ENCODE measurements at regions not wholly inside any gene's neighbourhood (a gene's known extent, or its start where the extent isn't known, plus 50 kb on each side); places are given as distances from the start of the nearest gene placed in this dataset.
"Not testable (repeated sequence)": the region's sequence is repeated elsewhere in the genome, so short reads cannot be mapped to it uniquely, and the experiment has no call there.

- no peak overlapping the region for H3K4me3 Mint-ChIP-seq (ENCODE audit: unreplicated experiment)
- no peaks in the 10 kb centered on the region for H3K4me1 Mint-ChIP-seq (ENCODE audit: low read depth, unreplicated experiment)
- H3K27ac Mint-ChIP-seq (ENCODE audit: unreplicated experiment): no peak overlapping the region
- H3K9me3 Mint-ChIP-seq (ENCODE audit: unreplicated experiment): peaks cover 5% of the 10 kb centered on the region
- no peaks in the 10 kb centered on the region for H3K27me3 Mint-ChIP-seq (ENCODE audit: unreplicated experiment)
- peaks cover 22% of the 10 kb centered on the region for H3K36me3 Mint-ChIP-seq (ENCODE audit: unreplicated experiment)
- DNase-seq: no peak
- TF ChIP-seq, protein P1, sequence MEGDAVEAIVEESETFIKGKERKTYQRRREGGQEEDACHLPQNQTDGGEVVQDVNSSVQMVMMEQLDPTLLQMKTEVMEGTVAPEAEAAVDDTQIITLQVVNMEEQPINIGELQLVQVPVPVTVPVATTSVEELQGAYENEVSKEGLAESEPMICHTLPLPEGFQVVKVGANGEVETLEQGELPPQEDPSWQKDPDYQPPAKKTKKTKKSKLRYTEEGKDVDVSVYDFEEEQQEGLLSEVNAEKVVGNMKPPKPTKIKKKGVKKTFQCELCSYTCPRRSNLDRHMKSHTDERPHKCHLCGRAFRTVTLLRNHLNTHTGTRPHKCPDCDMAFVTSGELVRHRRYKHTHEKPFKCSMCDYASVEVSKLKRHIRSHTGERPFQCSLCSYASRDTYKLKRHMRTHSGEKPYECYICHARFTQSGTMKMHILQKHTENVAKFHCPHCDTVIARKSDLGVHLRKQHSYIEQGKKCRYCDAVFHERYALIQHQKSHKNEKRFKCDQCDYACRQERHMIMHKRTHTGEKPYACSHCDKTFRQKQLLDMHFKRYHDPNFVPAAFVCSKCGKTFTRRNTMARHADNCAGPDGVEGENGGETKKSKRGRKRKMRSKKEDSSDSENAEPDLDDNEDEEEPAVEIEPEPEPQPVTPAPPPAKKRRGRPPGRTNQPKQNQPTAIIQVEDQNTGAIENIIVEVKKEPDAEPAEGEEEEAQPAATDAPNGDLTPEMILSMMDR (IDR thresholded peaks at IDR 0.05; ENCODE audit: partially characterized antibody, unreplicated experiment): no peak
Measured at GRCh38 chr1:60849401-60849800, 233.0 kb upstream of the NFIA start.

DNA sequence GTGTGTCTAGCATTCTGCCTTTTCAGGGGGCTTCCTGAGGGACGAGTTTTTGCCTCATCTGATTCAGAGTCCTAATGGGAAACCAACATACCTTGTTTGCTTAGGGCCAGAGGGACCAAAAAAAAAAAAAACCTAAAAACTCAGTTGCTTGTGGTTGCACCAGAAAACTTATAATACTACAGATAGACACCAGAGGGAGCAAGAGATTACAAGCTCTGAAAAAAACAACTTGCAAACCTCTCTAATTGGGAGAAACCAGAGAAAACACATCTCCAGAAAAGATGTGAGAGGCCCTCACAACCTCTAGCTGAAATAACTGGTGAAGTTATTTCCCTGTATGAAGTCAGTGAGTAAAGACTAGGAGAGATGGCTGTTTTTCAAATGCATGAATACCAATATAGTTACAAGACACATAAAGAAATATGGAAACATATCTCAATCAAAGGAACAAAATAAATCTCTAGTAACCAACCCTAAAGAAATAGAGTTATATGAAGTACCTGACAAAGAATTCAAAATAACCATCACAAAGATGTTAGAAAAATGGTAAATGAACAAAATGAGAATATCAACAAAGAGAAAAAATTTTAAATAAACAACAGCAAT, 233.7 kb upstream of the NFIA start:
- H3K4me3 Mint-ChIP-seq (ENCODE audit: unreplicated experiment): no peak overlapping the region
- DNase-seq: no peak
- H3K9me3 Mint-ChIP-seq (ENCODE audit: unreplicated experiment): peaks cover 7% of the 10 kb centered on the region
- no peaks in the 10 kb centered on the region for H3K4me1 Mint-ChIP-seq (ENCODE audit: low read depth, unreplicated experiment)
- TF ChIP-seq, protein P1 (IDR thresholded peaks at IDR 0.05; ENCODE audit: partially characterized antibody, unreplicated experiment): peak; percentile 75
- peaks cover 22% of the 10 kb centered on the region for H3K36me3 Mint-ChIP-seq (ENCODE audit: unreplicated experiment)
- H3K27me3 Mint-ChIP-seq (ENCODE audit: unreplicated experiment): no peaks in the 10 kb centered on the region
- no peak overlapping the region for H3K27ac Mint-ChIP-seq (ENCODE audit: unreplicated experiment)

DNA sequence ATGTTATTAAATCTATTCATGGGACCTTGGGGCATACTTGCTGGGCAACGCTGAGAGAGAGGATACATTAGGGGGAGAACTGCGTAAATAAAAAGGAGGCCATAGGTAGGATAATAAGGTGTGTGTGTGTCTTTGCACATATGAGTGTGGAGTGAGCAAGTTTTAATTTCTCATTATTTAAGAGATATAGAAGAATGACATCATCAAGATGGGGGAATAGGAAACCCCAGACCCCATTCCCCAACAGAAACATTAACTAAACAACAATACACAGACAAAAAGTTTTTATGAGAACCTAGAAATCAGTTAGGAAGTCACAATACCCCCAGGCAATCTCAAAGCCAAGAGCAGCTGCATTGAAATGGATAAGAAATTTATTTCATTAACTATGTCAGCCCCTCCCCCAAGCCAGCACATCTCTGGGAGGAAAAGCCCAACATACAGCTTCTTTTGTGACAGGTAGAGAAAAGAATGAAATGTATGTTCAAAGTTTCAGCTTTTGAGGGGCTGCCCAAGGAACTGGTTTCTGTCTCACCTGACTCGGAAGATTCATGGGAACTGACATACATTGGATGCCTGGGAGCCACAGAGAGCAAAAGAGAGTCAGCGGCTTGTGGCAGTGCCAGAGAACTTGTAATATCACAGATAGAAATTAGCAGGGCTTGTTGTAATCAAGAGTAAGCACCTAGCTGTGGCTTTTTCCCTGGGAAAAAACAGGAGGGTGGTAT, 234.3 kb upstream of the NFIA start:
- Mint-ChIP-seq H3K9me3 (ENCODE audit: unreplicated experiment) (peaks cover 7% of the 10 kb centered on the region), H3K4me3 (ENCODE audit: unreplicated experiment) (no peak overlapping the region), H3K4me1 (ENCODE audit: low read depth, unreplicated experiment) (no peaks in the 10 kb centered on the region), H3K27me3 (ENCODE audit: unreplicated experiment) (no peaks in the 10 kb centered on the region), H3K27ac (ENCODE audit: unreplicated experiment) (peak overlapping the region; percentile 34), H3K36me3 (ENCODE audit: unreplicated experiment) (peaks cover 22% of the 10 kb centered on the region)
- DNase-seq: no peak
- TF ChIP-seq, protein P1 (IDR thresholded peaks at IDR 0.05; ENCODE audit: partially characterized antibody, unreplicated experiment): no peak

GRCh38 chr1:60847391-60847790, 235.0 kb upstream of the NFIA start:
- Mint-ChIP-seq H3K27me3 (ENCODE audit: unreplicated experiment) (no peaks in the 10 kb centered on the region), H3K4me1 (ENCODE audit: low read depth, unreplicated experiment) (no peaks in the 10 kb centered on the region), H3K36me3 (ENCODE audit: unreplicated experiment) (peaks cover 22% of the 10 kb centered on the region), H3K4me3 (ENCODE audit: unreplicated experiment) (no peak overlapping the region), H3K9me3 (ENCODE audit: unreplicated experiment) (peaks cover 7% of the 10 kb centered on the region), H3K27ac (ENCODE audit: unreplicated experiment) (no peak overlapping the region)
- no peak for DNase-seq
- TF ChIP-seq, protein P1 (IDR thresholded peaks at IDR 0.05; ENCODE audit: partially characterized antibody, unreplicated experiment): no peak

DNA sequence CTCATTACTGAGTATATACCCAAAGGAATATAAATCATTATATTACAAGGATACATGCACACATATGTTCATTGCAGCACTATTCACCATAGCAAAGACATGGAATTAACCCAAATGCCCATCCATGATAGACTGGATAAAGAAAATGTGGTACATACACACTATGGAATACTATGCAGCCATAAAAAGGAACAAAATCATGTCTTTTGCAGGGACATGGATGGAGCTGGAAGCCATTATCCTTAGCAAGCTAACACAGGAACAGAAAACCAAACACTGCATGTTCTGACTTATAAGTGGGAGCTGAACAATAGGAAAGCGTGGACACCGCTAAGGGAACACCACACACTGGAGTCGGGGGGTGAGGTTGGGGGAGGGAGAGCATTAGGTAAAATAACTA, 236.7 kb upstream of the NFIA start:
- H3K4me3 Mint-ChIP-seq (ENCODE audit: unreplicated experiment); H3K9me3 Mint-ChIP-seq (ENCODE audit: unreplicated experiment); H3K27ac Mint-ChIP-seq (ENCODE audit: unreplicated experiment); DNase-seq; H3K27me3 Mint-ChIP-seq (ENCODE audit: unreplicated experiment); H3K4me1 Mint-ChIP-seq (ENCODE audit: low read depth, unreplicated experiment): not testable (repeated sequence)
- H3K36me3 Mint-ChIP-seq (ENCODE audit: unreplicated experiment): peaks cover 21% of the 10 kb centered on the region

All from glutamatergic neuron (in vitro differentiated cells).